ENCODE measurements at regions not wholly inside any gene's neighbourhood (a gene's known extent, or its start where the extent isn't known, plus 50 kb on each side); places are given as distances from the start of the nearest gene placed in this dataset.

DNA sequence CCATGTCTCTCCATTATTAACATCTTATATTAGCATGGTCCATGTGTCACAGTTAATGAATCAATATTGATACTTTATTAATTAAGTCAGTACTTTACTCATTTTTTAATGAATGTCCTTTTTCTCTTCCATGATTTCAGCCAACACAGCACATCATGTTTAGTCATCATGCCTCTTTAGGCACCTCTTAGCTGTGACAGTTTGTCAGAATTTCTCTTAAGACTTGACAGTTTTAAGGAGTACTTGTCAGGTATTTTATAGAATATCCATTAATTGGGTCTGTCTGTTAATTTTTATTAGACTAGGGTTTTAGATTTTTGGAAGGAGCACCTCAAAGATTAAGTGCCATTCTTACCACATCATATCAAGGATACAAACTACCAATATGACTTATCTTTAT, 729.4 kb downstream of the HACE1 start:
- CTCF ChIA-PET (ENCODE audit: low intra/inter-chr PET ratio, low total read pairs): no interaction called here
- H3K27me3 ChIP-seq (ENCODE audit: control insufficient read depth in 1 of 2, insufficient read depth in 2 of 2, low read length in 2 of 2): no peaks in the 10 kb centered on the region
- no peak overlapping the region for H3K9ac ChIP-seq (ENCODE audit: insufficient read depth, low read depth, low read length)
- in situ Hi-C loops (cut with HindIII; ENCODE audit: extremely low pct_ligation_motif_present, low pct_unique_long_range_greater_than_20kb) (no loop called here), intact Hi-C loops (cut with micrococcal nuclease; ENCODE audit: unreplicated experiment) (no loop called here)
- H3K27ac ChIP-seq (ENCODE audit: extremely low read length, insufficient read depth, low read length): no peak overlapping the region
- H3K36me3 ChIP-seq (replicated peaks in 1 of 2; ENCODE audit: control insufficient read depth in 1 of 2, insufficient read depth in 2 of 2, low read length in 2 of 2): no peaks in the 10 kb centered on the region
- H3K9me3 ChIP-seq (ENCODE audit: low read length): 0 out of 2 replicates have a peak, but pooled peaks cover 5% of the 10 kb centered on the region
- H3K4me1 ChIP-seq (ENCODE audit: insufficient read depth, low read length): no peaks in the 10 kb centered on the region
- no peak for TF ChIP-seq ZNF326 (CRISPR knock-in tag; IDR thresholded peaks at IDR 0.05; ENCODE audit: borderline replicate concordance)
- TF ChIP-seq, protein P1, sequence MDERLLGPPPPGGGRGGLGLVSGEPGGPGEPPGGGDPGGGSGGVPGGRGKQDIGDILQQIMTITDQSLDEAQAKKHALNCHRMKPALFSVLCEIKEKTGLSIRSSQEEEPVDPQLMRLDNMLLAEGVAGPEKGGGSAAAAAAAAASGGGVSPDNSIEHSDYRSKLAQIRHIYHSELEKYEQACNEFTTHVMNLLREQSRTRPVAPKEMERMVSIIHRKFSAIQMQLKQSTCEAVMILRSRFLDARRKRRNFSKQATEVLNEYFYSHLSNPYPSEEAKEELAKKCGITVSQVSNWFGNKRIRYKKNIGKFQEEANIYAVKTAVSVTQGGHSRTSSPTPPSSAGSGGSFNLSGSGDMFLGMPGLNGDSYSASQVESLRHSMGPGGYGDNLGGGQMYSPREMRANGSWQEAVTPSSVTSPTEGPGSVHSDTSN (CRISPR knock-in tag; IDR thresholded peaks at IDR 0.05): no peak
- no peak for TF ChIP-seq MEIS1 (CRISPR knock-in tag; IDR thresholded peaks at IDR 0.05; ENCODE audit: borderline replicate concordance)
- TF ChIP-seq, protein P2, sequence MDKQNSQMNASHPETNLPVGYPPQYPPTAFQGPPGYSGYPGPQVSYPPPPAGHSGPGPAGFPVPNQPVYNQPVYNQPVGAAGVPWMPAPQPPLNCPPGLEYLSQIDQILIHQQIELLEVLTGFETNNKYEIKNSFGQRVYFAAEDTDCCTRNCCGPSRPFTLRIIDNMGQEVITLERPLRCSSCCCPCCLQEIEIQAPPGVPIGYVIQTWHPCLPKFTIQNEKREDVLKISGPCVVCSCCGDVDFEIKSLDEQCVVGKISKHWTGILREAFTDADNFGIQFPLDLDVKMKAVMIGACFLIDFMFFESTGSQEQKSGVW (CRISPR knock-in tag; IDR thresholded peaks at IDR 0.05; ENCODE audit: borderline replicate concordance): no peak
- TF ChIP-seq, protein P3, sequence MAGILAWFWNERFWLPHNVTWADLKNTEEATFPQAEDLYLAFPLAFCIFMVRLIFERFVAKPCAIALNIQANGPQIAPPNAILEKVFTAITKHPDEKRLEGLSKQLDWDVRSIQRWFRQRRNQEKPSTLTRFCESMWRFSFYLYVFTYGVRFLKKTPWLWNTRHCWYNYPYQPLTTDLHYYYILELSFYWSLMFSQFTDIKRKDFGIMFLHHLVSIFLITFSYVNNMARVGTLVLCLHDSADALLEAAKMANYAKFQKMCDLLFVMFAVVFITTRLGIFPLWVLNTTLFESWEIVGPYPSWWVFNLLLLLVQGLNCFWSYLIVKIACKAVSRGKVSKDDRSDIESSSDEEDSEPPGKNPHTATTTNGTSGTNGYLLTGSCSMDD (CRISPR knock-in tag; IDR thresholded peaks at IDR 0.05): no peak
- TF ChIP-seq FOXK2 (IDR thresholded peaks at IDR 0.05): no peak
- TF ChIP-seq, protein P4, sequence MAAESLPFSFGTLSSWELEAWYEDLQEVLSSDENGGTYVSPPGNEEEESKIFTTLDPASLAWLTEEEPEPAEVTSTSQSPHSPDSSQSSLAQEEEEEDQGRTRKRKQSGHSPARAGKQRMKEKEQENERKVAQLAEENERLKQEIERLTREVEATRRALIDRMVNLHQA (CRISPR knock-in tag; IDR thresholded peaks at IDR 0.05): no peak
- TF ChIP-seq KLF6 (CRISPR knock-in tag; IDR thresholded peaks at IDR 0.05): no peak
- TF ChIP-seq KLF11 (CRISPR knock-in tag; IDR thresholded peaks at IDR 0.05): no peak
- TF ChIP-seq, protein P5, sequence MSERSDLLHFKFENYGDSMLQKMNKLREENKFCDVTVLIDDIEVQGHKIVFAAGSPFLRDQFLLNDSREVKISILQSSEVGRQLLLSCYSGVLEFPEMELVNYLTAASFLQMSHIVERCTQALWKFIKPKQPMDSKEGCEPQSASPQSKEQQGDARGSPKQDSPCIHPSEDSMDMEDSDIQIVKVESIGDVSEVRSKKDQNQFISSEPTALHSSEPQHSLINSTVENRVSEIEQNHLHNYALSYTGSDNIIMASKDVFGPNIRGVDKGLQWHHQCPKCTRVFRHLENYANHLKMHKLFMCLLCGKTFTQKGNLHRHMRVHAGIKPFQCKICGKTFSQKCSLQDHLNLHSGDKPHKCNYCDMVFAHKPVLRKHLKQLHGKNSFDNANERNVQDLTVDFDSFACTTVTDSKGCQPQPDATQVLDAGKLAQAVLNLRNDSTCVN (CRISPR knock-in tag; IDR thresholded peaks at IDR 0.05; ENCODE audit: borderline replicate concordance): no peak
- TF ChIP-seq ZNF510 (CRISPR knock-in tag; IDR thresholded peaks at IDR 0.05; ENCODE audit: low read depth): no peak
- TF ChIP-seq ZNF619 (CRISPR knock-in tag; IDR thresholded peaks at IDR 0.05): no peak
- TF ChIP-seq DR1 (CRISPR knock-in tag; IDR thresholded peaks at IDR 0.05): no peak
- no peak for TF ChIP-seq ZNF44 (CRISPR knock-in tag; IDR thresholded peaks at IDR 0.05)
- TF ChIP-seq SMARCE1 (IDR thresholded peaks at IDR 0.05; ENCODE audit: borderline replicate concordance): no peak
- TF ChIP-seq SNRNP70 (IDR thresholded peaks at IDR 0.05; ENCODE audit: low read depth, low read length): no peak
- TF ChIP-seq, protein P6, sequence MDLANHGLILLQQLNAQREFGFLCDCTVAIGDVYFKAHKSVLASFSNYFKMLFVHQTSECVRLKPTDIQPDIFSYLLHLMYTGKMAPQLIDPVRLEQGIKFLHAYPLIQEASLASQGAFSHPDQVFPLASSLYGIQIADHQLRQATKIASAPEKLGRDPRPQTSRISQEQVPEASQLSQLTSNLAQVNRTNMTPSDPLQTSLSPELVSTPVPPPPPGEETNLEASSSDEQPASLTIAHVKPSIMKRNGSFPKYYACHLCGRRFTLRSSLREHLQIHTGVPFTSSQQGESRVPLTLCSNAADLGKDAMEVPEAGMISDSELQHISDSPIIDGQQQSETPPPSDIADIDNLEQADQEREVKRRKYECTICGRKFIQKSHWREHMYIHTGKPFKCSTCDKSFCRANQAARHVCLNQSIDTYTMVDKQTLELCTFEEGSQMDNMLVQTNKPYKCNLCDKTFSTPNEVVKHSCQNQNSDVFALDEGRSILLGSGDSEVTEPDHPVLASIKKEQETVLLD (CRISPR knock-in tag; IDR thresholded peaks at IDR 0.05; ENCODE audit: low read depth): no peak
- DNase-seq (ENCODE audit: low spot score) (no peak), FAIRE-seq (no peak), ATAC-seq (no peak)
- BruUV-seq (replicated peaks): no TSS peak
- H3K4me3 ChIP-seq (replicated peaks in 1 of 3; ENCODE audit: insufficient read depth in 1 of 3, low read depth in 2 of 3, low read length in 3 of 3): no peak overlapping the region
- no peaks in the 10 kb centered on the region for H3K79me2 ChIP-seq (ENCODE audit: insufficient read depth, low read length)
- POLR2A ChIA-PET: no interaction called here
- no peak overlapping the region for H2AFZ ChIP-seq (ENCODE audit: low read length)
- no peak overlapping the region for H3K4me2 ChIP-seq (ENCODE audit: low read depth, low read length)
- H4K20me1 ChIP-seq (ENCODE audit: insufficient read depth, low read length): no peaks in the 10 kb centered on the region

All from HepG2 (cell line).